ENCODE measurements at regions not wholly inside any gene's neighbourhood (a gene's known extent, or its start where the extent isn't known, plus 50 kb on each side); places are given as distances from the start of the nearest gene placed in this dataset.

- no peak for DNase-seq (ENCODE audit: low read depth in 2 of 2)
Measured at GRCh38 chr4:184310171-184310567, 92.5 kb upstream of the ENPP6 start.

DNA sequence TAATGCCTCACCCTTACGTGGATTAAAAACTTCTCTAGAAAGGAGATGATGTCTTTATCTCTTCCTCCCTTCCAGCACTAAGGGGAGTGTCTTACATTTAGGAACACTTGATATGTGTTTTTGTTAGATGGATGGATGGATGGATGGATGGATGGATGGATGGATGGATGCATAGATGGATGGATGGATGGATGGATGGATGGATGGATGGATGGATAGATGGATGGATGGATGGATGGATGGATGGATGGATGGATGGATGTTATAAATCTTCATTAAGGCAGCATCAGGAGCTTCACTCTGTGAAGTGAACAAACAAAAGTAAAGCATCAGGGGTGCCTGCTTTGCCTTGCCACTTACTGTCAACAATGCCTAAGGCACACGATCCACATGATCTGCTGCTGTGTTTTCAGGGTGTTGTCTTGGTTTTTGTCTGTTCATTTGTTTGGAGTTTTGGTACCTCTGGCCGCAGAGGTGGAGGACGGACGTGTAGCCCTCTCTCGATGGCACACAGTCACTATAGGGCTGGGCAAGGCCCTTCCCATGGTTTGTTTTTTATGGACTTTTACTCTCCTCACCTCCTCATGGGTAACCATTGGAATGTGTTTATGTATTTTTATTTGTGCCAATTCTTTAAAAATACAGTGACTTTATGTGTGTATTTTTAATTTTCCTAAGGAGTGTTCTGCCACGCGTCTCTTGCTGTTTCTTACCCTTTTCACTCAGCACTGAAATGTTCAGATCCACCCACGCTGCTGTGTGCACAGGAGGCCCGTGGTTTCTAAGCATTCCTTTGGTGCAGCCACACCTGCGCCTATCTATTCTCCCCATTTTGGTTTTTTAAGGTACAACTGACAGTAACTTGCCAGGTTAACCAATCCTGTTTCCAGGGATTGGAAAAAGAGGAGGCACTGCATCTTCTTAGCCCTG is 91.8 kb upstream of the ENPP6 start:
- no peak for DNase-seq (ENCODE audit: low read depth in 2 of 2)

GRCh38 chr4:184306949-184307348 is 89.3 kb upstream of the ENPP6 start:
- no peak for DNase-seq (ENCODE audit: low read depth in 2 of 2)

DNA sequence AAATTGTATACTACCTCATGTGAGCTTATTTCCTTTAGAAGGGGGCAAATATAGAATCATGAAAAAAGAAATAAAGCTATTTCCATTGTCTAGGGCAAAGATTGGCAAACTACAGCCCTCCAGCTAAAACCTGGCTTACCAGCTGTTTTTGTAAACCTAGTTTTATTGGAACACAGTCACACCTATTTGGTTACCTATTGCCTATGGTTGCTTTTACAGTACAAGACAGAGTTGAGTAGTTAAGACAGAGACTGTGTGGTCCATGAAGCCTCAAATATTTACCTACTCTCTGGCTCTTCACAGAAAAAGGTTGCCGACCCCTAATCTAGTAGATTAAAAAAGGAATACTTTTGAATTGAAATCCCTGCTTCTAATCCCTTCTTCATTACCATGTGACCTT is 88.8 kb upstream of the ENPP6 start:
- DNase-seq (ENCODE audit: low read depth in 2 of 2): no peak

GRCh38 chr4:184300816-184301215 is 83.1 kb upstream of the ENPP6 start:
- no peak for DNase-seq (ENCODE audit: low read depth in 2 of 2)

DNA sequence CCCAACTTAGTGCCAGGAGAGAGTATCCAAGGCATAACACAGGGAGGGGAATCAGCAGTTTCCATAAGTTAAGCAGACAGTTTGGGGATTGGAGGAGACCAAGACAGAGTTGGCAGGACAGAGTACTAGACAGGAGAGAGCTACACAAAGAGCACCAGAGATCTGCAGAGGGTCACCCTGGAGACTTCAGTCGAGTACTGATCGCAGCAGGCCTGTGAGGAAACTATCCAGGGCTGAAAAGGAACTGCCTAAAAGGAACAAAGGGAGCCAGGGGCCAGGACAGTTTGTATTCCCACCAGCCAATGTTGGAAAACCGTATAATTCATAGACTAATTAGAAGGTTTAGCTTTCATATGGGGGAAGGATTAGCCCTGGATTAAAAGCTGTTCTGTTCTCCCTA is 80.6 kb upstream of the ENPP6 start:
- no peak for DNase-seq (ENCODE audit: low read depth in 2 of 2)

- DNase-seq (ENCODE audit: low read depth in 2 of 2): no peak
Measured at GRCh38 chr4:184295206-184295605, 77.5 kb upstream of the ENPP6 start.

DNA sequence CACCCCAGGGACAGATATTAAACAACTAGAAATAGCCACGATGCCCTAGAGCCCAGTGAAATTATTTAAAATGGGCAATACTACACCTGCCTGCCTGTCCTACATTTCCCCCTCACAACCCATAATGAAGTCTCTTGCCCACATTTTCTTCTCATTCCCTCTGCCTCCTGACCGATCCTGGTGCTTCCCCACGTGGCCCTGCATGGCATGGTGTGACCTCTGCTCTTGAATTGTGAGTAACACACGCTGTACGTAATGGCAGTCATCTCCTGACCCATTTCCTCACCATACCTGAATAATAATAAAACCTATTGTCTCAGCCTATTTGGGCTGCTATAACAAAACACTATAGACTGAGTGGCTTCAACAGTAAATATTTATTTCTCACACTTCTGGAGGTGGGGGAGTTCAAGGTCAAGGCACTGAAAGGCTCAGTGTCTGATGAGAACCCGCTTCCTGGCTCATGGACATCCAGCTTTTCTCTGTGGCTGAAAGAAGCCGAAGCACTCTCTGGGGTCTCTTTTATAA is 77.0 kb upstream of the ENPP6 start:
- no peak for DNase-seq (ENCODE audit: low read depth in 2 of 2)

DNA sequence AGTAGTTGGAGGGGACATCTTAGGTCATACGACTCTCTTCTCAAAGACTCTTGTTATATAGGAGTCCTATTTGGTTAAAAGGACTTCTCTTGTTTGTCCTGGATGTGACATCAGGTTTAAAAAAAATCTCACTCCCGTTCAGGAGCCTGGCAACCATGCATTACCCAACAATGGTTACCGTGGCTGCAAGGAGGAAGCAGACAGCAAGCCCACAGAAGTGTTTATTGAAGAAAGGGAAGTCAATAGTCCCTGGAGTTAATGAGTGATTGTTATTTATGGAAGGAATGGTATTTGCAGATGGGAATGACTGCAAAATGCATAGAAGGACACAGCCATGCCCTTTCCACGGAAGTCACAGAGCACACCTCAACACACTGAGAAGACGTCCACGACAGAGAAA is 75.9 kb upstream of the ENPP6 start:
- DNase-seq (ENCODE audit: low read depth in 2 of 2): no peak

- no peak for DNase-seq (ENCODE audit: low read depth in 2 of 2)
Measured at GRCh38 chr4:184292877-184293276, 75.2 kb upstream of the ENPP6 start.

DNA sequence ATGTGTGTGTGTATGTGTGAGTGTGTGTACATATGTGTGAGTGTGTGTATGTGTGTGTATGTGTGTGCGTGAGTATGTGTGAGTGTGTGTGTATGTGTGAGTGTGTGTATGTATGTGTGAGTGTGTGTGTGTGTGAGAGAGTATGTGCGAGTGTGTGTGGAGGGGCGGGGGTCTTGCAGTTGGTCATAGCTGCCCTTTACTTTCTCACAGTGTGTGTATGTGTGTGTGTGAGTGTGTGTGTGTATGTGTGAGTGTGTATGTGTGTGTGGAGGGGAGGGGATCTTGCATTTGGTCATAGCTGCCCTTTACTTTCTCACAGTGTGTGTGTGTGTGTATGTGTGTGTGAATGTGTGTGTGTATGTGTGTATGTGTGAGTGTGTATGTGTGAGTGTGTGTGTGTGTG is 74.8 kb upstream of the ENPP6 start:
- DNase-seq (ENCODE audit: low read depth in 2 of 2): no peak

GRCh38 chr4:184289179-184289535 is 71.5 kb upstream of the ENPP6 start:
- DNase-seq (ENCODE audit: low read depth in 2 of 2): no peak

DNA sequence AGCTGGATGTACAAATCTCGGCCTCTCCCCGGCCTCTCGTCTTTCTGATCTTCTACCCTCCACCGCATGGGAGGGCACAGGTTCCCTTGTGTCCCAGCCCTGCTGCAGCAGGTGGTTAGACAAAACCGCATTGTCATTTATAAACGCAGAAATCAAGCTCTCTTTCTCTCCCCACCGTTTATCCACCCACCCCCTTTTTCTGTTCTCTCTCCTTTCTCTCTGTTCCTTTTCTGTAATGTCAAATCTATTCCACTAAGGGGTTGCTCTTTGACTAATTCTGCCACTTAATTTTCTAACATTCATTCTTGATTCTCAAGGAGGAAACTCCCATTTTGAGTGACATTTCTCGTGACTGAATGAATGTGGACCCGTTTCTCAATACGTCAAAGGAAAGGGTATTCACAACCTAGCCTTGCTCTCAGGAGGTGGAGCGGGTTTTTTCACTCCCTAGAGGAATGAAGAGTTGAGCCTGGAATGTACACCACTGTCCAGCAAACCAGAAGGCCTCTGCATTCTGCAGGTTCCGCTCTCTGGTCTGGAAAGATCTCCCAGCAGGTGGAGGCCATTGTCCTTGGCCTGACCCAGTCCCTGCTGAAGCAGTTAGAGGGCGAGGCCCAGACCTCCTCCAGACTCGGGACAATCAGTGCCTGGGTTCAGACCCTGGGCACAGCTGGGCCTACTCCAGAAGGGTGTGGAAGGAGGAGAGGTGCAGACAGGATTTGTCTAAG is 70.9 kb upstream of the ENPP6 start:
- no peak for DNase-seq (ENCODE audit: low read depth in 2 of 2)

GRCh38 chr4:184287697-184288255 is 70.1 kb upstream of the ENPP6 start:
- DNase-seq (ENCODE audit: low read depth in 2 of 2): no peak

DNA sequence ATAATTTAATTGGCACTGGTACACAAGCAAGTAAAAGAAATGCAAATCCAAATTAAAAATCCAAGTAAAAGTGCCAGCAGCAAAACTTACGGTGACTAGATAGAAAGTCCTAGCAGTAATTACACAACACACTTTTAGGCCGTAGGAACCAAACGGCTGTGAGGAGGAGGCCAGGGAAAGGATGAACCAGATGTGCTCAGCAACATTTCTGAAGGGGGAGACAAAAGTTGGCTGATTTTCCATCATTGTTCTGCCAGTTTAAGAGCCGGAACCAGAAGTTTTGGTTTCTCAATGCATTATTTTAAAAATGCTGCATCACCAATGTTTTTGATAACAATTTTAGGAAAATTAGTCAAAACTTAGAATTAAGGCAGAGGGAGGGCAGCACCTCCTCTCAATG is 68.7 kb upstream of the ENPP6 start:
- no peak for DNase-seq (ENCODE audit: low read depth in 2 of 2)

- no peak for DNase-seq (ENCODE audit: low read depth in 2 of 2)
Measured at GRCh38 chr4:184284742-184285141, 67.1 kb upstream of the ENPP6 start.

DNA sequence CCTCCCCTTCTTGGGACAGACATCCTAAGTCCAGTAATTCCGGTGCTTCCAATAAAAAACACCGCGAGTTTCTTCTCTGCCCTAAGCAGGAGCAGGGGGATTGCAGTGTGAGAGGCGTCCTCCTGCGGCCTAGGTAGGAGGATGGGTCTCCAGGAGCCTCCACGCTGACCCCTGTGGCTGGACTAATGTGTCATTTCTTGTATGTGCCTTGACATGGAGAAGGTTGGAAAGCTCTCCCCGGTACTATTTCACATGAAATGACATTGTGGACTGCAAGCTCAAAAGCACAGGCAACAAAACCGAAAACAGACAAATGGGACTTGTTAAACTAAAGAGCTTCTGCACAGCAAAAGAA is 66.6 kb upstream of the ENPP6 start:
- no peak for DNase-seq (ENCODE audit: low read depth in 2 of 2)

GRCh38 chr4:184283659-184284335 is 66.1 kb upstream of the ENPP6 start:
- DNase-seq (ENCODE audit: low read depth in 2 of 2): no peak

DNA sequence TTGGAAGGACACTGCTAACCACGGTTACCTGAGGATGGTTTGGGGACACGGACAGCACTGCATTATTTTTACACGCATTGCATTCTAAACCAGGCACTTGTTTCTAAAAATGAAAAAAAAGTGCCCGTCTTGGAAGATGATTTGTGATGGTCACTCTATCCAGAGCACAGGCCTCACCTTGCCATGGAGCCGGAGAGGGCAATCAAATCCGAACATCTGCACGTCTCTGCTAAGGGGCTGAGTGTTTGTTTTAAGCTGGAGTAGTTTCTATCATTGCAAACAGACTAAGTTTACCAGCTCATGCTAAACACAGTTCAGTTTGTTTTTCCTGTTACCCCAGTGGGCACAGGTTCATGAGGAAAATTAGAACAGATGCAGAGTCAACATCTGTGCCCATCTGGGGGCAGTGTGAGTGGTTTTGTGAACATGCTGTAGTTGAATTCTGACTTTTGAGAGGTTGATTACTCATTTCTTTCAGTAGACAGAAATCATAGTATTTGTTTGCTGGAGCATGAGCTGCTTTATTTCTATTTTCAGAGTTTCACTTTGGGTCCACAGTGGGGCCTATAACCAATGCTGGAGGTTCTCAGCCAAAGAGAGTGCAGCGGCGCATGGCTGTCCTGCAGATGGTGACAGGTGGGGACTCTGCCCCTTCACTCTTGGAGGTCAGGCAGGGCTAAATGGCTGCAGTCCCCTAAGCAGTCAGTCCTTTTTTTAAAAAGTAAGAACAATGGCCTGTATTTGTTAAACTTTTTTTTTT is 65.4 kb upstream of the ENPP6 start:
- DNase-seq (ENCODE audit: low read depth in 2 of 2): no peak

DNA sequence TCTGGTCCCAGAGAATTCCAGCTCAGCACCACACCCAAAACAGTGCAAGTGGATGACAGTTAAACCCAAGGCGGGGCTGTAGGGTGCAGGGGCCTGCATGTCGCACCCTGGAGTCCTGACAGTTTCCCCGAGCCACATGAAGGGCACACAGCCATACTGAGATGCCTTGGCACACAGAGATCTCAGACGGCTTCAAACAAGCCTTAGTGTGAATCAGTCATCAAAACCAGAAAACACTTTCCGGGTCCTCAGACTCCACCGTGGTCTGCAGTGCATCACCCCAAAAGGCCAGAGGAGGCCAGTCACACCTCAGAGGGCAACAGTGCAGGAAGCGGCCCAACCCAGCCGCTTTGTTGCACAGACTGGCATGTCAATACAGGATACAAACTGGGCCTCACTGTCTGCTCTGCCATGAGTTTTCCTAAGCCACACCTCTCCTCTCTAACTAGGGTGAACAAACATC is 64.6 kb upstream of the ENPP6 start:
- peak in 1 of 2 donors; percentile 22 for DNase-seq (ENCODE audit: low read depth in 2 of 2)
